Esophagus muscularis mucosa (tissue), 4 donors: ENCODE measurements at regions not wholly inside any gene's neighbourhood (a gene's known extent, or its start where the extent isn't known, plus 50 kb on each side); places are given as distances from the start of the nearest gene placed in this dataset.
"Not testable (repeated sequence)": the region's sequence is repeated elsewhere in the genome, so short reads cannot be mapped to it uniquely, and the experiment has no call there.

Experiments
- EP300 ChIP-seq: sonication (generic); formaldehyde crosslinking; IDR thresholded peaks from one replicate; pipeline ENCODE4 v1.6.1; 2017; ENCODE audit warnings: antibody characterized with exemption
- POLR2A ChIP-seq: fragments of 450-650 bp; IDR thresholded peaks from one replicate; pipeline ENCODE4 v1.6.1; 2017; ENCODE audit warnings: antibody characterized with exemption, moderate library complexity, mild to moderate bottlenecking, low read depth
- POLR2AphosphoS5 ChIP-seq, 2 donors: sonication (generic); formaldehyde crosslinking; IDR thresholded peaks; one replicate each; pipeline ENCODE4 v1.6.1; 2017; ENCODE audit warnings: antibody characterized with exemption in 2 of 2
- TF ChIP-seq, protein P1 (sequence below), 3 experiments: fragments of 200-600 bp in 2 of 3; fragments of 450-650 bp in 1 of 3; sonication (generic) in 2 of 3; IDR thresholded peaks; one replicate each; pipeline ENCODE4 v1.5.1; 2017 to 2019; ENCODE audit warnings: antibody characterized with exemption in 3 of 3, mild to moderate bottlenecking in 2 of 3, moderate library complexity in 1 of 3

DNA sequence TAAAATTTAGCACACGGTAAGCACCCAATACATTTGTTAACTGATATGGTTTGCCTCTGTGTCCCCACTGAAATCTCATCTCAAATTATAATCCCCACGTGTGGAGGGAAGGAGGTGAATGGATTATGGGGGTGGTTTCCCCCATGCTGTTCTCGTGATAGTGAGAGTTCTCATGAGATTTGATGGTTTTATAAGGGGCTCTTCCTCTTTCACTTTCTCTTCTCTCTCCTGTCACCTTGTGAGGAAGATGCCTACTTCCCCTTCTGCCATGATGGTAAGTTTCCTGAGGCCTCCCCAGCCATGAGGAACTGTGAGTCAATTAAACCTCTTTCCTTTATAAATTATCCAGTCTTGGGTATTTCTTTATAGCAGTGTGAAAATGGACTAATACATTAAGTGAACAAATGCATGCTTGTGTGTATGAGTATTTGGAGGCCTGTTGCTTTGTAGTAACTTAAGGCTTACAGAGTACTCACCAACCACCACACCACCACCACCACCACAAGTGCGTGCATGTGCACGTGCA, 159.8 kb downstream of the MTX2 start:
- not testable (repeated sequence) for TF ChIP-seq POLR2AphosphoS5 (IDR thresholded peaks at IDR 0.05); POLR2A; EP300
- TF ChIP-seq, protein P1, sequence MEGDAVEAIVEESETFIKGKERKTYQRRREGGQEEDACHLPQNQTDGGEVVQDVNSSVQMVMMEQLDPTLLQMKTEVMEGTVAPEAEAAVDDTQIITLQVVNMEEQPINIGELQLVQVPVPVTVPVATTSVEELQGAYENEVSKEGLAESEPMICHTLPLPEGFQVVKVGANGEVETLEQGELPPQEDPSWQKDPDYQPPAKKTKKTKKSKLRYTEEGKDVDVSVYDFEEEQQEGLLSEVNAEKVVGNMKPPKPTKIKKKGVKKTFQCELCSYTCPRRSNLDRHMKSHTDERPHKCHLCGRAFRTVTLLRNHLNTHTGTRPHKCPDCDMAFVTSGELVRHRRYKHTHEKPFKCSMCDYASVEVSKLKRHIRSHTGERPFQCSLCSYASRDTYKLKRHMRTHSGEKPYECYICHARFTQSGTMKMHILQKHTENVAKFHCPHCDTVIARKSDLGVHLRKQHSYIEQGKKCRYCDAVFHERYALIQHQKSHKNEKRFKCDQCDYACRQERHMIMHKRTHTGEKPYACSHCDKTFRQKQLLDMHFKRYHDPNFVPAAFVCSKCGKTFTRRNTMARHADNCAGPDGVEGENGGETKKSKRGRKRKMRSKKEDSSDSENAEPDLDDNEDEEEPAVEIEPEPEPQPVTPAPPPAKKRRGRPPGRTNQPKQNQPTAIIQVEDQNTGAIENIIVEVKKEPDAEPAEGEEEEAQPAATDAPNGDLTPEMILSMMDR (IDR thresholded peaks at IDR 0.05) = not testable (repeated sequence)
